ENCODE measurements at regions not wholly inside any gene's neighbourhood (a gene's known extent, or its start where the extent isn't known, plus 50 kb on each side); places are given as distances from the start of the nearest gene placed in this dataset.

DNA sequence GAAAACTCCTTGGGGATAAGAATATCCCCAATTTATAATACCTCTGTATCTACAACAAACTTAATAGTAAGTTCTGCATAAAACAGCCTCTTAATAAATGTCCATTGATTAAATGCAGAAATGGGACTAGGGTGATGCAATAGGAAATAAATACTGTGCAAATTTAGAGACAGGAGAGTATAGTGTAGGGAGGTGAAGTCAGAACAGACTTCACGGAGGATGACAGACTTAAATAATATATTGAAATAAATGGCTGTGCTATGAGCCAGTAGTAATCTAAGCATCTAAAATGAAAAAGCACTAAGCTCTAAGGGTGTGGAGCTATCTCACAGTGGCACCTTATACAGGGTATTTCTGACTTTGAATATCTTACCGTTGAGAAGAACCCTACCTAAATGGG is 265.3 kb downstream of the GRIN2B start:
- TF ChIP-seq, protein P1, sequence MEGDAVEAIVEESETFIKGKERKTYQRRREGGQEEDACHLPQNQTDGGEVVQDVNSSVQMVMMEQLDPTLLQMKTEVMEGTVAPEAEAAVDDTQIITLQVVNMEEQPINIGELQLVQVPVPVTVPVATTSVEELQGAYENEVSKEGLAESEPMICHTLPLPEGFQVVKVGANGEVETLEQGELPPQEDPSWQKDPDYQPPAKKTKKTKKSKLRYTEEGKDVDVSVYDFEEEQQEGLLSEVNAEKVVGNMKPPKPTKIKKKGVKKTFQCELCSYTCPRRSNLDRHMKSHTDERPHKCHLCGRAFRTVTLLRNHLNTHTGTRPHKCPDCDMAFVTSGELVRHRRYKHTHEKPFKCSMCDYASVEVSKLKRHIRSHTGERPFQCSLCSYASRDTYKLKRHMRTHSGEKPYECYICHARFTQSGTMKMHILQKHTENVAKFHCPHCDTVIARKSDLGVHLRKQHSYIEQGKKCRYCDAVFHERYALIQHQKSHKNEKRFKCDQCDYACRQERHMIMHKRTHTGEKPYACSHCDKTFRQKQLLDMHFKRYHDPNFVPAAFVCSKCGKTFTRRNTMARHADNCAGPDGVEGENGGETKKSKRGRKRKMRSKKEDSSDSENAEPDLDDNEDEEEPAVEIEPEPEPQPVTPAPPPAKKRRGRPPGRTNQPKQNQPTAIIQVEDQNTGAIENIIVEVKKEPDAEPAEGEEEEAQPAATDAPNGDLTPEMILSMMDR (conservative IDR thresholded peaks at IDR 0.05; ENCODE audit: low read length), result no peak
- no peak for TF ChIP-seq EZH2phosphoT487 (IDR thresholded peaks at IDR 0.05; ENCODE audit: borderline replicate concordance, low read depth, low read length)
- no peaks in the 10 kb centered on the region for H3K9me3 ChIP-seq (ENCODE audit: low read length)
- H3K4me3 ChIP-seq (ENCODE audit: low read depth, low read length, poor library complexity, severe bottlenecking), result no peak overlapping the region
- H2AFZ ChIP-seq (ENCODE audit: low read length), result no peak overlapping the region
- intact Hi-C loops (cut with micrococcal nuclease; ENCODE audit: unreplicated experiment), result no loop called here
- no peaks in the 10 kb centered on the region for H3K9me2 ChIP-seq (ENCODE audit: insufficient read depth, low read length)
- H4K20me1 ChIP-seq (ENCODE audit: insufficient read depth, low read length), result no peaks in the 10 kb centered on the region
- no peaks in the 10 kb centered on the region for H3K36me3 ChIP-seq (ENCODE audit: insufficient read depth, low read length)
- no peak overlapping the region for H3K4me2 ChIP-seq (ENCODE audit: low read length)
- H3K27ac ChIP-seq (ENCODE audit: low read depth, low read length, poor library complexity, severe bottlenecking), result no peak overlapping the region
- DNase-seq (ENCODE audit: low spot score), result no peak
- CTCF ChIA-PET (ENCODE audit: unreplicated experiment), result no interaction called here
- POLR2A ChIA-PET, result no interaction called here
- no peaks in the 10 kb centered on the region for H3K4me1 ChIP-seq (ENCODE audit: insufficient read depth, low read length, poor library complexity, severe bottlenecking)
- BruUV-seq (replicated peaks), result no TSS peak
- no peaks in the 10 kb centered on the region for H3K79me2 ChIP-seq (ENCODE audit: insufficient read depth, low read depth, low read length)

DNA sequence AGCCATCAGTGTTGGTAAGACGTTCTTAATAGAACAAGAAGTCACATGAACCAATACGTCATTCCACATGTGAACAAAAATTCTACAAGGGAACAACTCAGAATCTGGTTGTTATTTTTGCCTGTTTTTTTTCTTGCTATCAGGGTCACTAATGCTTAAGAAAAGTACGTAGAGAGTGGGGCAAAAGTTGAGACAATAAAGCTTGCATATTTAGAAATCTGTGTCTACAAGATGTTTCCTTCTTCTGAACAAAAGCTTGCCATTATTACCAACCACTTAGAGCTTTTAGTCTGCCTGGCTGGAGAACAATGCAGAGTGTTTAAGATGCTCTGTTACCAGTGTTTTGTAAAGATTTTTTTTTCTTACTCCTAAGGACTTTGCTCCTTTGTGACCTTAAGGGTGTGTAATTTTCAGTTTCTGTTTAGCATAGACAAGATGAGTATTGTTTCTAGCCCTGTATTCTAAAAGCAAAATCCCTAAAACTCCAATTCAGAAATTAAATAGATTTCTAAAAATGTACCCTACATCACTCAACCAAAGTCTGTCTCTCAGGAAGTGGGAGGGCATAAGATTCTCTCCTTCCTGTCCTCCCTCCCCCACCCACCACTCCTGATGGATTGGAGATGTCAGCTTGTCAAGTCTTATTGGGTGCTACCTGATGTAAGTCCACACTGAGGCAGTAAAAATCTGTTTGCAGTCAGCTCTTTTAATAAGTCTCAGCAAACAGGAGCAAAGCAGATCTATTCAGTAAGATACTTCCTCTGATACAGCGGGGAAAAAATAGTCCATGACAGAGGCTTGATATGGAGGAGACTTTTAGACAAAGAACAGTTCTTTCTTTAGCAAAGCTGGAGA is 267.6 kb downstream of the GRIN2B start:
- H3K79me2 ChIP-seq (ENCODE audit: insufficient read depth, low read depth, low read length), result no peaks in the 10 kb centered on the region
- ChIA-PET POLR2A (interaction anchor here (0.6 kb wide), 1 partner anchor 10 kb away, joined by 3 read pairs; no protein-coding TSS in a partner anchor), CTCF (ENCODE audit: unreplicated experiment) (no interaction called here)
- no peaks in the 10 kb centered on the region for H3K9me2 ChIP-seq (ENCODE audit: insufficient read depth, low read length)
- no peak for DNase-seq (ENCODE audit: low spot score)
- H3K4me1 ChIP-seq (ENCODE audit: insufficient read depth, low read length, poor library complexity, severe bottlenecking), result no peaks in the 10 kb centered on the region
- H3K4me2 ChIP-seq (ENCODE audit: low read length), result no peak overlapping the region
- intact Hi-C loops (cut with micrococcal nuclease; ENCODE audit: unreplicated experiment), result no loop called here
- BruUV-seq (replicated peaks), result no TSS peak
- no peaks in the 10 kb centered on the region for H3K36me3 ChIP-seq (ENCODE audit: insufficient read depth, low read length)
- TF ChIP-seq, protein P1 (conservative IDR thresholded peaks at IDR 0.05; ENCODE audit: low read length), result no peak
- no peak for TF ChIP-seq EZH2phosphoT487 (IDR thresholded peaks at IDR 0.05; ENCODE audit: borderline replicate concordance, low read depth, low read length)
- H4K20me1 ChIP-seq (ENCODE audit: insufficient read depth, low read length), result no peaks in the 10 kb centered on the region
- H3K27ac ChIP-seq (ENCODE audit: low read depth, low read length, poor library complexity, severe bottlenecking), result no peak overlapping the region
- H2AFZ ChIP-seq (ENCODE audit: low read length), result no peak overlapping the region
- no peak overlapping the region for H3K4me3 ChIP-seq (ENCODE audit: low read depth, low read length, poor library complexity, severe bottlenecking)
- H3K9me3 ChIP-seq (ENCODE audit: low read length), result no peaks in the 10 kb centered on the region

DNA sequence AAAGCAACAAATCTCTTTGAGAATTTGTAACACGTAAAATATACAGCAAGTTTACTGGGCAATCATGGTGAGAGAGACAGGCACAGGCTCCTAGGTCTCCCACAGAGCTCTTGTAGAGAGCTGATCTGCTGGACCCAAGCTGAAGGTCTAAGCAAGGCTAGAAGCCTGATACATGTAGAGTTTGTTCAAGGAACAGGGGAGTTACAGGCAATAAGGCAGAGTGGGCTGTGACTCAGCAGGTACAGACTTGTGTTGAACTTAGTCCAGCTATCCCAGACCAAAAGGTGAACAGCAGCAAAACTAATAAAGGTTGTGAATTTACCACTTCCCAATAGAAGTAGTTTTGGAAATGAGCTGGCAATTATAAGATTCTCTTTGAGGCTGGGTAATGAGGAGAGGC is 273.6 kb downstream of the GRIN2B start:
- no TSS peak for BruUV-seq (replicated peaks)
- no peaks in the 10 kb centered on the region for H4K20me1 ChIP-seq (ENCODE audit: insufficient read depth, low read length)
- H3K9me3 ChIP-seq (ENCODE audit: low read length), result no peaks in the 10 kb centered on the region
- no peaks in the 10 kb centered on the region for H3K36me3 ChIP-seq (ENCODE audit: insufficient read depth, low read length)
- no peak overlapping the region for H3K4me2 ChIP-seq (ENCODE audit: low read length)
- no peaks in the 10 kb centered on the region for H3K9me2 ChIP-seq (ENCODE audit: insufficient read depth, low read length)
- POLR2A ChIA-PET, result interaction anchor here (0.5 kb wide), 1 partner anchor 720 kb away, joined by 3 read pairs; no protein-coding TSS in a partner anchor
- H3K4me3 ChIP-seq (ENCODE audit: low read depth, low read length, poor library complexity, severe bottlenecking), result no peak overlapping the region
- H3K27ac ChIP-seq (ENCODE audit: low read depth, low read length, poor library complexity, severe bottlenecking), result no peak overlapping the region
- CTCF ChIA-PET (ENCODE audit: unreplicated experiment), result interaction anchor here (0.6 kb wide), 1 partner anchor 251 kb away, joined by 5 read pairs; no protein-coding TSS in a partner anchor
- H3K79me2 ChIP-seq (ENCODE audit: insufficient read depth, low read depth, low read length), result no peaks in the 10 kb centered on the region
- no peak for TF ChIP-seq EZH2phosphoT487 (IDR thresholded peaks at IDR 0.05; ENCODE audit: borderline replicate concordance, low read depth, low read length)
- TF ChIP-seq, protein P1 (conservative IDR thresholded peaks at IDR 0.05; ENCODE audit: low read length), result no peak
- H3K4me1 ChIP-seq (ENCODE audit: insufficient read depth, low read length, poor library complexity, severe bottlenecking), result no peaks in the 10 kb centered on the region
- intact Hi-C loops (cut with micrococcal nuclease; ENCODE audit: unreplicated experiment), result no loop called here
- DNase-seq (ENCODE audit: low spot score), result no peak
- H2AFZ ChIP-seq (ENCODE audit: low read length), result no peak overlapping the region
